ENCODE measurements at regions not wholly inside any gene's neighbourhood (a gene's known extent, or its start where the extent isn't known, plus 50 kb on each side); places are given as distances from the start of the nearest gene placed in this dataset.

GRCh38 chr13:74226791-74227475, 92.7 kb upstream of the KLF12 start:
- Histone ChIP-seq H2AFZ (ENCODE audit: control insufficient read depth, low read depth, low read length) (no peak overlapping the region), H3K4me3 (no peak overlapping the region), H3K79me2 (ENCODE audit: control insufficient read depth, insufficient read depth, low read length) (no peaks in the 10 kb centered on the region), H3K27me3 (replicated peaks in 1 of 2; ENCODE audit: control insufficient read depth in 2 of 2, insufficient read depth in 2 of 2, low read length in 1 of 2) (no peaks in the 10 kb centered on the region; a peak in 1 of 4 replicates), H3K4me1 (ENCODE audit: control insufficient read depth, insufficient read depth, low read length) (no peaks in the 10 kb centered on the region), H3K9ac (ENCODE audit: control insufficient read depth, insufficient read depth, low read length) (no peak overlapping the region), H3K36me3 (ENCODE audit: control insufficient read depth in 2 of 2, insufficient read depth in 2 of 2, low read length in 1 of 2) (no peaks in the 10 kb centered on the region), H4K20me1 (ENCODE audit: control insufficient read depth, insufficient read depth) (no peaks in the 10 kb centered on the region), H3K4me2 (ENCODE audit: control insufficient read depth, insufficient read depth) (no peak overlapping the region), H3K9me3 (replicated peaks; ENCODE audit: control insufficient read depth, insufficient read depth, low read length) (no peaks in the 10 kb centered on the region; the same call in 2 of the 3 replicates), H3K27ac (ENCODE audit: control insufficient read depth, insufficient read depth) (no peak overlapping the region)
- no TSS peak for BruUV-seq (replicated peaks)
- ChIA-PET POLR2A (no interaction called here), RAD21 (ENCODE audit: unreplicated experiment) (no interaction called here), SMC1A (ENCODE audit: uncharacterized antibody, unreplicated experiment) (no interaction called here), CTCF (no interaction called here)
- 2% methylated on average over 4 of the region's 4 CpGs for WGBS (ENCODE audit: insufficient coverage, insufficient replicate concordance, low lambda C conversion rate, missing lambda C conversion rate)
- ATAC-seq = no peak
- DNase-seq (ENCODE audit: low read depth, low spot score) = no peak
- no peak for FAIRE-seq
- no peak for TF ChIP-seq SPI1 (IDR thresholded peaks at IDR 0.05; ENCODE audit: borderline replicate concordance, insufficient read depth, low read depth, low read length)
- intact Hi-C loops (cut with micrococcal nuclease; ENCODE audit: unreplicated experiment) = no loop called here
- in situ Hi-C loops (cut with MboI) = no loop called here

- FAIRE-seq (no peak), DNase-seq (ENCODE audit: low read depth, low spot score) (no peak), ATAC-seq (no peak)
- BruUV-seq (replicated peaks) = no TSS peak
- H3K27ac ChIP-seq (ENCODE audit: control insufficient read depth, insufficient read depth) = no peak overlapping the region
- TF ChIP-seq CREB1 (IDR thresholded peaks at IDR 0.05; ENCODE audit: low read depth) (no peak), JUND (IDR thresholded peaks at IDR 0.05; ENCODE audit: low read depth, low read length) (no peak), MTA3 (IDR thresholded peaks at IDR 0.05; ENCODE audit: borderline replicate concordance, low read length) (no peak), ZBED1 (IDR thresholded peaks at IDR 0.05; ENCODE audit: borderline replicate concordance) (no peak), SMAD5 (IDR thresholded peaks at IDR 0.05; ENCODE audit: low read depth) (no peak), HDAC6 (IDR thresholded peaks at IDR 0.05; ENCODE audit: unreplicated experiment) (no peak), YY1 (IDR thresholded peaks at IDR 0.05; ENCODE audit: low read depth, low read length) (no peak), WRNIP1 (IDR thresholded peaks at IDR 0.05; ENCODE audit: borderline replicate concordance, low read depth, low read length) (no peak), CBX3 (IDR thresholded peaks at IDR 0.05; ENCODE audit: borderline replicate concordance, low read depth) (no peak), CEBPB (IDR thresholded peaks at IDR 0.05; ENCODE audit: borderline replicate concordance in 1 of 2, low read depth in 2 of 2, low read length in 2 of 2) (no peak)
- H4K20me1 ChIP-seq (ENCODE audit: control insufficient read depth, insufficient read depth) = no peaks in the 10 kb centered on the region
- no peaks in the 10 kb centered on the region; a peak in 1 of 4 replicates for H3K27me3 ChIP-seq (replicated peaks in 1 of 2; ENCODE audit: control insufficient read depth in 2 of 2, insufficient read depth in 2 of 2, low read length in 1 of 2)
- ChIA-PET CTCF (no interaction called here), RAD21 (ENCODE audit: unreplicated experiment) (no interaction called here), POLR2A (no interaction called here), SMC1A (ENCODE audit: uncharacterized antibody, unreplicated experiment) (no interaction called here)
- H3K4me2 ChIP-seq (ENCODE audit: control insufficient read depth, insufficient read depth) = no peak overlapping the region
- no peaks in the 10 kb centered on the region for H3K79me2 ChIP-seq (ENCODE audit: control insufficient read depth, insufficient read depth, low read length)
- no peak overlapping the region for H3K4me3 ChIP-seq
- H3K9me3 ChIP-seq (replicated peaks; ENCODE audit: control insufficient read depth, insufficient read depth, low read length) = no peaks in the 10 kb centered on the region
- WGBS (ENCODE audit: insufficient coverage, insufficient replicate concordance, low lambda C conversion rate, missing lambda C conversion rate) = 52% methylated on average over 2 of the region's 2 CpGs
- H3K36me3 ChIP-seq (ENCODE audit: control insufficient read depth in 2 of 2, insufficient read depth in 2 of 2, low read length in 1 of 2) = no peaks in the 10 kb centered on the region
- intact Hi-C loops (cut with micrococcal nuclease; ENCODE audit: unreplicated experiment) (no loop called here), in situ Hi-C loops (cut with MboI) (no loop called here)
- H3K4me1 ChIP-seq (ENCODE audit: control insufficient read depth, insufficient read depth, low read length) = no peaks in the 10 kb centered on the region
- no peak overlapping the region for H2AFZ ChIP-seq (ENCODE audit: control insufficient read depth, low read depth, low read length)
- no peak overlapping the region for H3K9ac ChIP-seq (ENCODE audit: control insufficient read depth, insufficient read depth, low read length)
Measured at GRCh38 chr13:74221752-74222151, 87.5 kb upstream of the KLF12 start.
